GM12865 (cell line): ENCODE measurements at regions not wholly inside any gene's neighbourhood (a gene's known extent, or its start where the extent isn't known, plus 50 kb on each side); places are given as distances from the start of the nearest gene placed in this dataset.

Experiments
- DNase-seq: peaks from one replicate; pipeline ENCODE4 v3.0.0; 2010; ENCODE audit warnings: low read depth
- H3K4me3 ChIP-seq: 2 replicates; pipeline ENCODE4 v1.5.1; 2011; ENCODE audit warnings: mild to moderate bottlenecking, low read depth, low read length, control low read depth
- CTCF ChIP-seq: IDR thresholded peaks from 2 replicates; pipeline ENCODE4 v1.5.1; 2011; ENCODE audit warnings: low read length, control low read depth, low read depth, inconsistent platforms; ENCODE audit not compliant: insufficient read depth; ENCODE audit errors: missing control alignments

GRCh38 chr4:34861666-34862065, 1382.6 kb downstream of the ARAP2 start:
- no peak overlapping the region for H3K4me3 ChIP-seq
- no peak for TF ChIP-seq CTCF
- no peak for DNase-seq

DNA sequence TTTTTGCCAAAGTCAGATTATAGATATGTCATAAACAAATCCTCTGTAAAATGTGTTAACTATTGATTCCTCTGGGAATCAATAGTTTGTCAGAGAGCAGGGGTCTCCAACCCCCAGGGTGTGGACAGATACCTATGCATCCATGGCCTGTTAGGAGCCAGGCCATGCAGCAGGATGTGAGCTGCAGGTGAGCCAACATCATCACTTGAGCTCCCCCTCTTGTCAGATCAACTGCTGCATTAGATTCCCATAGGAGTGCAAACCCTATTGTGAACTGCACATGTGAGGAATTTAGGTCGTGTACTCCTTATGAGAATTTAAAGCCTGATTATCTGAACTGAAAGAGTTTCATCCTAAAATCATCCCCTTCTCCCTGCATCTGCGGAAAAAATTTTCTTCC, 1365.4 kb downstream of the ARAP2 start:
- DNase-seq, result no peak
- no peak overlapping the region for H3K4me3 ChIP-seq
- no peak for TF ChIP-seq CTCF

DNA sequence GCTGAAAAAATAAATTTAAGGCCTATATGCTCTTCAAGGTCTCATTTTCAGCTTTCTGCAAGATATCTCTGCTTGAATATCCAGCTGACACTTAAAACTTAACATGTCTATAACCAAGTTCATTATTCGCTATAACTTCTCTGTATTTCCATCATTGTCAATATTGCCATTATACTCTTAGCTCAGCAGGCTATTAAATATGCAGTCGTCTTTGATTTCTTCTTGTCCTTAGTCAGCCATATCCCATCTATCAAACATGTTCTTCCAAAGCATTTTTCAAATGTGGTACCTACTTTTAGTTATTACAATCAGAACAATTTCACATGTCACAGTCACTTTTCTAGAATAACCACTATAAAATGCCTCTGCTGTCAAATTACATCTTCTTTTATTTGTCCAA, 1364.1 kb downstream of the ARAP2 start:
- no peak for DNase-seq
- no peak overlapping the region for H3K4me3 ChIP-seq
- TF ChIP-seq CTCF, result no peak

- DNase-seq, result no peak
- H3K4me3 ChIP-seq, result no peak overlapping the region
- no peak for TF ChIP-seq CTCF
Measured at GRCh38 chr4:34891892-34892291, 1352.4 kb downstream of the ARAP2 start.

DNA sequence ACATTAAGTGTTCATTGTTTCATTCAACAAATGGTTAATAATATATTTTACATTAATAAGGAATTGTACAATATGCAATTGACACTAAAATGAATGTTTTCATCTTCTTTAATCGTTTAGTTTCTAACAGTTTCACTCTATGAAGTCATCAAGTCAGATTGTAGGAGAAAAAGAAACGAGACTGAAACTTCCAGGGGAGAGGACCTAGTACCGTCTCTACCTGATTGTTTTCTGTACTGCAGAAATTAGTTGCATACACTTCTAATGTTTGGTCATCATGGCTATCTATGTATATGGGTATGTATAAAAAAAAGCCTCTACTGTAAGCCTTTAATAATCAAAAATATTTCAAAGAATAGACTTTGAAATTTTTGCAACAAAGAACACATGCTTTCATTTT, 1350.9 kb downstream of the ARAP2 start:
- no peak for TF ChIP-seq CTCF
- no peak overlapping the region for H3K4me3 ChIP-seq
- no peak for DNase-seq

DNA sequence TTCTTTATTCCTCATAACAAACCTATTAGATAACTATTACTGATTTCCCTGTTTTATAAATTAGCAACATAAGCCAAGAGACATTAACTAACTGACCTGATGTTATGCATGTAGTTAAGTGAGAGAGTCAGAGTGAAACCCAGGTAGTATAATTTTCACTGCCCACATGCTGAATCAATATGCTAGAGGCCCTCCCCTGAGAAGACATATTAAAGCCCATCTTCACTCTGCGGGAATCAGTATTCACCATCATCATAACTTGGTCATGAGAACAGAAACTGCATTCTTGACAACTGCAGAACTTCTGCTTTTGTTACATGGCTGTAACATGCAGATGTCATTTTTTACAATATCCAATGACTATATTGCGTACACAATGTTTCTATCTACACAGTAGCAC, 1324.3 kb downstream of the ARAP2 start:
- H3K4me3 ChIP-seq, result no peak overlapping the region
- DNase-seq, result no peak
- TF ChIP-seq CTCF, result no peak

- TF ChIP-seq CTCF, result no peak
- DNase-seq, result no peak
- no peak overlapping the region for H3K4me3 ChIP-seq
Measured at GRCh38 chr4:34921391-34921790, 1322.9 kb downstream of the ARAP2 start.
